SK-N-MC (cell line): ENCODE measurements at regions not wholly inside any gene's neighbourhood (a gene's known extent, or its start where the extent isn't known, plus 50 kb on each side); places are given as distances from the start of the nearest gene placed in this dataset.

Experiments used
- EZH2 ChIP-seq: fragments of 200-600 bp; sonication (generic); IDR thresholded peaks from one replicate; pipeline ENCODE4 v1.6.1; 2017; ENCODE audit warnings: antibody characterized with exemption
- POLR2AphosphoS5 ChIP-seq: IDR thresholded peaks from 2 replicates; pipeline ENCODE4 v1.6.1; 2012; ENCODE audit warnings: mild to moderate bottlenecking, low read depth, low read length, borderline replicate concordance

- TF ChIP-seq EZH2 (no peak), POLR2AphosphoS5 (no peak)
These were observed 115.5 kb downstream of the LACC1 start for GRCh38 chr13:43994999-43995859.
